ENCODE measurements at regions not wholly inside any gene's neighbourhood (a gene's known extent, or its start where the extent isn't known, plus 50 kb on each side); places are given as distances from the start of the nearest gene placed in this dataset.

DNA sequence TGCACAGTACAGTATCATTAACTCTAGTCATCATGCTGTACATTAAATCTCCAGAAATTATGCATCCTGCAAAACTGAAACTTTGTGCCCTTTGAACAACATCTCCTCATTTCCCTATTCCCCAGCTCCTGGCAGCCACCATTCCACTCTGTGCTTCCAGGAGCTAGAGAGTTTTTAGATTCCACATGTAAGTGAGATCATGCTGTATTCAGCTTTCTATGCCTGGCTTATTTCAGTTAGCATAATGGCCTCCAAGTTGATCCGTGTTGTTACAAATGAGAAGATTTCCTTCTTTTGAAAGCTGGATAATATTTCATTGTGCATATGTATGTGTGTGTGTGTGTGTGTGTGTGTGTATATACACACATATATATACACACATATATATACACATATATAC lies 86.9 kb upstream of the SLC24A3 start:
- no peak overlapping the region for H3K4me3 Mint-ChIP-seq
- no peak for ATAC-seq
- no peaks in the 10 kb centered on the region for H3K4me1 Mint-ChIP-seq
- DNase-seq (ENCODE audit: low spot score), result no peak
- H3K27ac Mint-ChIP-seq, result no peak overlapping the region
- no peaks in the 10 kb centered on the region for H3K36me3 Mint-ChIP-seq
- no peaks in the 10 kb centered on the region for H3K9me3 Mint-ChIP-seq
- ChIA-PET CTCF (no interaction called here), POLR2A (no interaction called here)
- no peak for TF ChIP-seq TEAD4 (CRISPR knock-in tag; IDR thresholded peaks at IDR 0.05)
- no peak for TF ChIP-seq CBFB (CRISPR knock-in tag; IDR thresholded peaks at IDR 0.05; ENCODE audit: low read depth)
- TF ChIP-seq NFE2L1 (CRISPR knock-in tag; IDR thresholded peaks at IDR 0.05), result no peak
- TF ChIP-seq USF2 (CRISPR knock-in tag; IDR thresholded peaks at IDR 0.05), result no peak
- no peaks in the 10 kb centered on the region; the same call in 1 of the 2 replicates for H3K27me3 Mint-ChIP-seq (ENCODE audit: low read depth)

DNA sequence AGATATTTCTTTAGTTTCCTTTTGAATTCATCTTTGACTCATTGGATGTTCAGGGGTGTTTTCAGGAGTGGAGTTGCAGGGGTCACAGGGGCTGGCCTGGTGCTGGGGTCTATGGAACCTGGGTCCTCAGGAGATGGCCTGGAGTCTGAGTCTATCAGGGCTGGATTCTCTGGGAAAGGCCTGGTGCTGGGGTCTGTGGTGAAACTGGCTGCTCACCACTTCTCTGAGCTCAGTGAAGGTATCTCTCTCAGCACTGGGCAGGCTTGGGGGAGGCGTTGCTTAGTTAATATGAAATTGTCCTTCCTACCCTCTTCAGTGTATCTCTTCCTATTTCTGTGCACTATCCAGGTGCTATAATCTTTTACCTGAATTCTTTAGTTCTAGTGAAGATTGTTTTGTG lies 83.1 kb upstream of the SLC24A3 start:
- POLR2A ChIA-PET, result no interaction called here
- Mint-ChIP-seq H3K4me3 (no peak overlapping the region), H3K9me3 (peaks cover 7% of the 10 kb centered on the region), H3K27ac (no peak overlapping the region), H3K27me3 (ENCODE audit: low read depth) (no peaks in the 10 kb centered on the region), H3K4me1 (no peaks in the 10 kb centered on the region), H3K36me3 (peaks cover 1% of the 10 kb centered on the region; the same call in 1 of the 2 replicates)
- no peak for TF ChIP-seq ZSCAN18 (CRISPR knock-in tag; IDR thresholded peaks at IDR 0.05)
- TF ChIP-seq, protein P1, sequence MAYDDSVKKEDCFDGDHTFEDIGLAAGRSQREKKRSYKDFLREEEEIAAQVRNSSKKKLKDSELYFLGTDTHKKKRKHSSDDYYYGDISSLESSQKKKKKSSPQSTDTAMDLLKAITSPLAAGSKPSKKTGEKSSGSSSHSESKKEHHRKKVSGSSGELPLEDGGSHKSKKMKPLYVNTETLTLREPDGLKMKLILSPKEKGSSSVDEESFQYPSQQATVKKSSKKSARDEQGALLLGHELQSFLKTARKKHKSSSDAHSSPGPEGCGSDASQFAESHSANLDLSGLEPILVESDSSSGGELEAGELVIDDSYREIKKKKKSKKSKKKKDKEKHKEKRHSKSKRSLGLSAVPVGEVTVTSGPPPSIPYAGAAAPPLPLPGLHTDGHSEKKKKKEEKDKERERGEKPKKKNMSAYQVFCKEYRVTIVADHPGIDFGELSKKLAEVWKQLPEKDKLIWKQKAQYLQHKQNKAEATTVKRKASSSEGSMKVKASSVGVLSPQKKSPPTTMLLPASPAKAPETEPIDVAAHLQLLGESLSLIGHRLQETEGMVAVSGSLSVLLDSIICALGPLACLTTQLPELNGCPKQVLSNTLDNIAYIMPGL (CRISPR knock-in tag; IDR thresholded peaks at IDR 0.05), result no peak
- no peak for TF ChIP-seq MAX (CRISPR knock-in tag; IDR thresholded peaks at IDR 0.05)
- no peak for TF ChIP-seq ELF4 (CRISPR knock-in tag; IDR thresholded peaks at IDR 0.05; ENCODE audit: low read depth)
- TF ChIP-seq GRHL2 (CRISPR knock-in tag; IDR thresholded peaks at IDR 0.05; ENCODE audit: insufficient replicate concordance, severe bottlenecking), result no peak
- TF ChIP-seq CBFB (CRISPR knock-in tag; IDR thresholded peaks at IDR 0.05; ENCODE audit: low read depth), result no peak
- no peak for TF ChIP-seq TCF7 (CRISPR knock-in tag; IDR thresholded peaks at IDR 0.05; ENCODE audit: low read depth)
- TF ChIP-seq E2F4 (CRISPR knock-in tag; IDR thresholded peaks at IDR 0.05; ENCODE audit: borderline replicate concordance, low read depth), result no peak
- no peak for TF ChIP-seq ETV6 (CRISPR knock-in tag; IDR thresholded peaks at IDR 0.05)
- TF ChIP-seq USF2 (CRISPR knock-in tag; IDR thresholded peaks at IDR 0.05), result no peak
- no peak for TF ChIP-seq ZNF416 (CRISPR knock-in tag; IDR thresholded peaks at IDR 0.05)
- no peak for TF ChIP-seq ZNF219 (CRISPR knock-in tag; IDR thresholded peaks at IDR 0.05; ENCODE audit: borderline replicate concordance)
- TF ChIP-seq MYBL2 (CRISPR knock-in tag; IDR thresholded peaks at IDR 0.05), result no peak
- no peak for TF ChIP-seq TEAD4 (CRISPR knock-in tag; IDR thresholded peaks at IDR 0.05)
- no peak for ATAC-seq
- DNase-seq (ENCODE audit: low spot score), result no peak
- CTCF ChIA-PET, result no interaction called here

- Mint-ChIP-seq H3K9me3 (peaks cover 15% of the 10 kb centered on the region), H3K4me3 (no peak overlapping the region), H3K27ac (no peak overlapping the region), H3K36me3 (peaks cover 7% of the 10 kb centered on the region), H3K27me3 (ENCODE audit: low read depth) (no peaks in the 10 kb centered on the region), H3K4me1 (no peaks in the 10 kb centered on the region)
- ChIA-PET POLR2A (no interaction called here), CTCF (no interaction called here)
- ATAC-seq (no peak), DNase-seq (ENCODE audit: low spot score) (no peak)
- TF ChIP-seq FOXK1 (CRISPR knock-in tag; IDR thresholded peaks at IDR 0.05), result no peak
- no peak for TF ChIP-seq JUN (CRISPR knock-in tag; IDR thresholded peaks at IDR 0.05)
- no peak for TF ChIP-seq ZNF232 (CRISPR knock-in tag; IDR thresholded peaks at IDR 0.05)
- TF ChIP-seq ATF3 (CRISPR knock-in tag; conservative IDR thresholded peaks at IDR 0.05), result no peak
- TF ChIP-seq ZNF671 (CRISPR knock-in tag; IDR thresholded peaks at IDR 0.05), result no peak
- no peak for TF ChIP-seq MAX (CRISPR knock-in tag; IDR thresholded peaks at IDR 0.05)
- TF ChIP-seq NFYB (CRISPR knock-in tag; conservative IDR thresholded peaks at IDR 0.05; ENCODE audit: low read depth), result no peak
- no peak for TF ChIP-seq MXD4 (CRISPR knock-in tag; IDR thresholded peaks at IDR 0.05; ENCODE audit: borderline replicate concordance)
- TF ChIP-seq ZNF138 (CRISPR knock-in tag; conservative IDR thresholded peaks at IDR 0.05), result no peak
- no peak for TF ChIP-seq ESRRA (CRISPR knock-in tag; IDR thresholded peaks at IDR 0.05; ENCODE audit: borderline replicate concordance)
- TF ChIP-seq, protein P1 (CRISPR knock-in tag; IDR thresholded peaks at IDR 0.05), result no peak
Measured at GRCh38 chr20:19129976-19130612, 82.3 kb upstream of the SLC24A3 start.

Measured in WTC11 (cell line).